Tibial artery (tissue), 4 donors: ENCODE measurements at regions not wholly inside any gene's neighbourhood (a gene's known extent, or its start where the extent isn't known, plus 50 kb on each side); places are given as distances from the start of the nearest gene placed in this dataset.

ENCODE experiments used
- DNase-seq, 2 donors: peaks; one replicate each; pipeline ENCODE4 v3.0.0-alpha.2; 2019
- H3K27ac ChIP-seq, 2 donors: fragments of 200-600 bp; sonication (generic) in 1 of 2; 1 replicate in 1 of 2; 2 replicates in 1 of 2; pipeline ENCODE4 v1.5.1; 2018 to 2019; ENCODE audit warnings: mild to moderate bottlenecking in 1 of 2
- H3K27me3 ChIP-seq, 2 donors: fragments of 200-600 bp; sonication (generic) in 1 of 2; one replicate each; pipeline versions ENCODE4 v1.5.1 to v1.6.0; 2016 to 2019
- H3K36me3 ChIP-seq, 3 donors: fragments of 200-600 bp; sonication (generic) in 2 of 3; one replicate each; pipeline ENCODE4 v1.5.1; 2016 to 2019; ENCODE audit warnings: mild to moderate bottlenecking in 2 of 3
- H3K4me1 ChIP-seq, 4 donors: fragments of 200-600 bp; sonication (generic) in 2 of 4; 1 replicate in 3 of 4; 2 replicates in 1 of 4; pipeline ENCODE4 v1.5.1; 2016 to 2019
- H3K4me3 ChIP-seq, 2 donors: fragments of 200-600 bp; sonication (generic) in 1 of 2; 1 replicate in 1 of 2; 2 replicates in 1 of 2; pipeline ENCODE4 v1.5.1; 2018 to 2019; ENCODE audit warnings: mild to moderate bottlenecking in 2 of 2
- H3K9me3 ChIP-seq, 3 donors: fragments of 200-600 bp; sonication (generic) in 1 of 3; one replicate each; pipeline ENCODE4 v1.5.1; 2016 to 2019
- CTCF ChIP-seq, 2 experiments: fragments of 200-600 bp in 1 of 2; fragments of 450-650 bp in 1 of 2; IDR thresholded peaks; one replicate each; pipeline ENCODE4 v1.5.1; 2017 to 2019; ENCODE audit warnings: antibody characterized with exemption in 2 of 2, mild to moderate bottlenecking in 1 of 2, moderate library complexity in 1 of 2
- intact Hi-C: fragments of 100-400 bp; cut with DNase I; formaldehyde crosslinking; loops from one replicate; pipeline ENCODE4 v1.15.0; 2023; ENCODE audit warnings: low total_unique reads

- no peak for TF ChIP-seq CTCF (IDR thresholded peaks at IDR 0.05)
- Histone ChIP-seq H3K4me1 (no peaks in the 10 kb centered on the region), H3K9me3 (peaks cover 0 to 4% (median 0%) of the 10 kb centered on the region in 3 donors), H3K4me3 (no peak overlapping the region), H3K36me3 (no peaks in the 10 kb centered on the region), H3K27ac (no peak overlapping the region), H3K27me3 (no peaks in the 10 kb centered on the region)
- DNase-seq, result no peak
- intact Hi-C loops, result no loop called here
These were observed 245.9 kb upstream of the RHOBTB1 start for GRCh38 chr10:61189912-61190311.

DNA sequence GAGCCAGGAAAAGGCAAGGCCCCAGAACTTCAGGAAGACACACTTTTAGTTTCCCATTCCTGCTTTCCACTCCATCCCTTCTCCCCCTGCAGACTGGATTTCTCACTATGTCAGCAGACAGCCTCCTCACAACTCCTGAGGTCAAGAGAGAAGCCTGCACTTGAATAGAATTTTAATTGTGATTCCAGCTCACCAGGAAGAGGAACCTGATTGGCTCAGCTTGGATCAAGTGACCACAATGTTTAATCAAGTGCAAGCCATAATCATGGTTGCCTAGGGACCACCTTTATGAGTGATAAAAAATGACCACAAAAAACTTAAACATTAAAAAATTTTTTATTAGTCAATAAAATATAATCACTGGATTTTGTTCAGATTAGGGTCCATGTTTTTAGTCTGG, 244.7 kb upstream of the RHOBTB1 start:
- no peak overlapping the region for H3K4me3 ChIP-seq
- no peak for DNase-seq
- no peak for TF ChIP-seq CTCF (IDR thresholded peaks at IDR 0.05)

DNA sequence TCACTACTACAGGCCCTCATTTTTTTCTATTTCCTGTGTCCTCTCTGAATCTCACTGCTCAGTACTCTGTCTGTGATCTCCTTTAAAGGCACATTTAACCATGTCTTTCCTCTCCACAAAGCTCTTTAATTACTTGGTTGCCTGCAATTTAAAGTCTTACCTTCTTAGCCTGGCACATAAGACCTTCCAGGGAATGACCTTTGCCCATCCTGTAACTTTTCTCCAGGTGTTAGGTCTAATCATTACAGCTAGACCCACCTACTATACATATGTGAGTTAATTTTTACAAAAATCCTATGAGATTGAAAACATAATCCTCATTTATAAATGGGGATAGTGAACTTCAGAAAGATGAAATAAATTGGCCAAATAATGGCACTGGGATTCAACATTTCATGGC, 244.1 kb upstream of the RHOBTB1 start:
- Histone ChIP-seq H3K4me1 (no peaks in the 10 kb centered on the region), H3K27me3 (no peaks in the 10 kb centered on the region), H3K9me3 (no peaks in the 10 kb centered on the region), H3K4me3 (no peak overlapping the region), H3K36me3 (no peaks in the 10 kb centered on the region), H3K27ac (no peak overlapping the region)
- TF ChIP-seq CTCF (IDR thresholded peaks at IDR 0.05), result no peak
- intact Hi-C loops, result no loop called here
- no peak for DNase-seq

More for the DNA sequence above, 244.7 kb upstream of the RHOBTB1 start:
- Histone ChIP-seq H3K4me1 (no peaks in the 10 kb centered on the region), H3K9me3 (peaks cover 0 to 4% (median 0%) of the 10 kb centered on the region in 3 donors), H3K27ac (no peak overlapping the region), H3K27me3 (no peaks in the 10 kb centered on the region), H3K36me3 (no peaks in the 10 kb centered on the region)
- intact Hi-C loops, result no loop called here

GRCh38 chr10:61187601-61188000, 243.6 kb upstream of the RHOBTB1 start:
- Histone ChIP-seq H3K36me3 (no peaks in the 10 kb centered on the region), H3K27ac (no peak overlapping the region), H3K4me3 (no peak overlapping the region), H3K4me1 (no peaks in the 10 kb centered on the region), H3K27me3 (no peaks in the 10 kb centered on the region), H3K9me3 (no peaks in the 10 kb centered on the region)
- intact Hi-C loops, result no loop called here
- DNase-seq, result no peak
- TF ChIP-seq CTCF (IDR thresholded peaks at IDR 0.05), result no peak

DNA sequence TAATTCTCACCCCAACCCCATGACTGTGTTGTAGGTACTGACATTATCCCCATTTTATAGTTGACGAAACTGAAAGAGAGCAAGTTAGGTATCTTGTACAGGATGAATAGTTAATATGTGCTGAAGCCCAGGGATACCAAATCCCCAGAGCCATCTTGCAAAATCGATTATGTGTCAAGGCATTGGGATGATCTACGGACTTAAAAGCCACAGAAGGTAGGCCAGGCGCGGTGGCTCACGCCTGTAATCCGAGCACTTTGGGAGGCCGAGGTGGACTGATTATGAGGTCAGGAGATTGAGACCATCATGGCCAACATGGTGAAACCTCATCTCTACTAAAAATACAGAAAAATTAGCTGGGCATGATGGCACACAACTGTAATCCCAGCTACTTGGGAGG, 242.4 kb upstream of the RHOBTB1 start:
- Histone ChIP-seq H3K27me3 (no peaks in the 10 kb centered on the region), H3K9me3 (no peaks in the 10 kb centered on the region), H3K4me1 (no peaks in the 10 kb centered on the region), H3K4me3 (no peak overlapping the region), H3K36me3 (no peaks in the 10 kb centered on the region), H3K27ac (no peak overlapping the region)
- intact Hi-C loops, result no loop called here
- no peak for TF ChIP-seq CTCF (IDR thresholded peaks at IDR 0.05)
- DNase-seq, result no peak

- TF ChIP-seq CTCF (IDR thresholded peaks at IDR 0.05), result no peak
- no peaks in the 10 kb centered on the region for H3K27me3 ChIP-seq
- intact Hi-C loops, result no loop called here
These were observed 240.4 kb upstream of the RHOBTB1 start for GRCh38 chr10:61184429-61184828.

More at GRCh38 chr10:61184429-61184828, 240.4 kb upstream of the RHOBTB1 start:
- H3K4me3 ChIP-seq, result no peak overlapping the region
- no peaks in the 10 kb centered on the region for H3K4me1 ChIP-seq
- no peak for DNase-seq
- H3K36me3 ChIP-seq, result no peaks in the 10 kb centered on the region
- H3K27ac ChIP-seq, result no peak overlapping the region
- no peaks in the 10 kb centered on the region for H3K9me3 ChIP-seq
